NT2/D1 (cell line): ENCODE measurements at regions not wholly inside any gene's neighbourhood (a gene's known extent, or its start where the extent isn't known, plus 50 kb on each side); places are given as distances from the start of the nearest gene placed in this dataset.
A peak's percentile ranks its signal among the peaks of the same experiment; 100 is the strongest.

ENCODE experiments used
- DNase-seq: peaks from one replicate; pipeline ENCODE4 v3.0.0-alpha.2; 2011; ENCODE audit warnings: low read depth, low spot score
- H3K27me3 ChIP-seq: 2 replicates; pipeline ENCODE4 v1.6.0; 2011; ENCODE audit warnings: mild to moderate bottlenecking; ENCODE audit not compliant: insufficient read length, insufficient read depth
- H3K36me3 ChIP-seq: 2 replicates; pipeline ENCODE4 v1.6.1; 2011; ENCODE audit warnings: mild to moderate bottlenecking, low read length, mixed read lengths; ENCODE audit not compliant: insufficient read depth, insufficient read length
- H3K4me1 ChIP-seq: 2 replicates; pipeline ENCODE4 v1.5.1; 2011; ENCODE audit not compliant: insufficient read depth, insufficient read length
- H3K4me3 ChIP-seq: 2 replicates; pipeline ENCODE4 v1.5.1; 2011; ENCODE audit warnings: low read depth; ENCODE audit not compliant: insufficient read length
- H3K9ac ChIP-seq: 2 replicates; pipeline ENCODE4 v1.6.0; 2011; ENCODE audit warnings: low read depth; ENCODE audit not compliant: insufficient read length
- H3K9me3 ChIP-seq: 2 replicates; pipeline ENCODE4 v1.5.1; 2011; ENCODE audit warnings: mild to moderate bottlenecking, low read length; ENCODE audit not compliant: insufficient read depth
- SUZ12 ChIP-seq: IDR thresholded peaks from 2 replicates; pipeline ENCODE4 v1.6.1; 2011; ENCODE audit not compliant: insufficient read length, insufficient read depth; ENCODE audit errors: extremely low read depth
- YY1 ChIP-seq: IDR thresholded peaks from 2 replicates; pipeline ENCODE4 v1.6.1; 2011; ENCODE audit not compliant: insufficient read length, insufficient read depth
- ZNF274 ChIP-seq: IDR thresholded peaks from 2 replicates; pipeline ENCODE4 v1.6.1; 2011; ENCODE audit warnings: mild to moderate bottlenecking, low read depth, low read length

DNA sequence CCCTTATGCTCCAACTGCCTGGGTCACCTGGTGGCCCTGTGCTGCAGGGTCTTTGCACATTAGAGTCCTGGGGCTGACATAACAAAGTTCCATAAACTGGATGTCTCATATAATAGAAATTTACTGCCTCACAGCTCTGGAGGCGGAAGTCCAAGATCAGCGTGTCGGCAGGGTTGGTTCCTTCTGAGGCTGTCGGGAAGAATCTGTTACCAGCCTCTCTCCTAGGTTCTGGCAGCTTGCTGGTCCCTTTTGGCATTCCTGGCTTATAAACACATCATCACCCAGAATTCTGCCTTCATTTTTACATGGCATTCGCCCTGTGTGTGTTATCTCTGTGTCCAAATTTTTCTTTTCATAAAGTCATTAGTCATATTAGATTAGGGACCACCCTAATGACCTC is 170.5 kb downstream of the NDUFA10 start:
- TF ChIP-seq SUZ12: no peak
- no peak for TF ChIP-seq YY1
- no peak for TF ChIP-seq ZNF274
- H3K9ac ChIP-seq: no peak overlapping the region
- no peak overlapping the region for H3K4me3 ChIP-seq
- H3K4me1 ChIP-seq: no peaks in the 10 kb centered on the region
- H3K36me3 ChIP-seq: no peaks in the 10 kb centered on the region
- H3K9me3 ChIP-seq: peaks cover 20% of the 10 kb centered on the region
- no peak for DNase-seq
- H3K27me3 ChIP-seq: no peaks in the 10 kb centered on the region

DNA sequence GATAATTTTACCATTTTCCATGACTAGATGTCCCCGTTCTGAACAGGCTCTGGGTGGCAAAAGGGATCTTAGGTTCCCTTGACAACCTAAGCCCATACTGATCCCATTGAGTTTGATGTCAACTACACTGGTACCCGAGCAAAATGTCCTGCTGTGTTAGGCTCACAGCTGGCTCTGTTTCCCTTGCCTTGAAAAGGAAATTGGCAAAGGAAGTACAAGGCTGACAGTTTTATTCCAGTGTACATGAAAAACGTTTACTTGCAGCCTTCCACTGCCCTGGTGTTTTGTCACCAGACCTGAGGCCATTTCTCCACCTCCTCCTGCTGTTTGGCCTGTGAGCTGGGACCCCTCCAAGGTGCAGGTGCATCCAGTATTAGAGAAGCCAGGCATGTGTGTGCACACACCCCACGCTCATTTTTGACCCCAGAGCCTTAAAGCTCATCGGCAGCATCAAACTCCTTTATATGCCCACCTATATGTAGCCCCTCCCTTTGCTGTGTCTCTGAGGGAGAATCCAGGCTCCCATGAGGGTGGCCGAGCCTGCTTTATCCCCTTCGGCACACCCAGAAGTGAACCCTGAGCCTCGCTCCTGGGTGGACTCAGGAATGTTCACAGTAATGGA is 171.3 kb downstream of the NDUFA10 start:
- no peak for DNase-seq
- Histone ChIP-seq H3K27me3 (no peaks in the 10 kb centered on the region), H3K9me3 (peaks cover 22% of the 10 kb centered on the region), H3K4me3 (no peak overlapping the region), H3K36me3 (no peaks in the 10 kb centered on the region), H3K9ac (no peak overlapping the region), H3K4me1 (no peaks in the 10 kb centered on the region)
- TF ChIP-seq ZNF274 (no peak), YY1 (no peak), SUZ12 (no peak)

DNA sequence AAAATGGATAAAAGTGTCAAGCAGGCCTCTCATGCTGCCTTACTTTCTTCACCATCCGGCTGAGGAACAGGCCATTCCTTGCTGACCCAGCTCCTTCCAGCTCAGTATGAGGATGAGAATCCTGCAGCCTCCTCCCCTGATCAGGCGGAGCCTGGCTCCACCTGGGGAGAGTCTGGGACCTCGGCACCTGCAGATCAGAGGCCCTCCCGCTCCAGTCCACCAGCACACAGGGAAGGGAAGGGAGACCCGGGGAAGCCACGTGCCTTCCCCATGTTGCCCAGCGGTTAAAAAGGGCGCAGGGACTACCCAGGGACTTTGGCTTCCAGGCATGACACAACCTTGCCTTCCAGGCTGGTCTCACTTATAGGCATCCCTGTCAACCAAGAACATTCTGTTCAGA is 172.0 kb downstream of the NDUFA10 start:
- H3K4me1 ChIP-seq: no peaks in the 10 kb centered on the region
- no peak overlapping the region for H3K4me3 ChIP-seq
- no peak for DNase-seq
- no peak overlapping the region for H3K9ac ChIP-seq
- no peak for TF ChIP-seq YY1
- TF ChIP-seq SUZ12: no peak
- TF ChIP-seq ZNF274: no peak
- H3K9me3 ChIP-seq: peaks cover 22% of the 10 kb centered on the region
- no peaks in the 10 kb centered on the region for H3K27me3 ChIP-seq
- H3K36me3 ChIP-seq: no peaks in the 10 kb centered on the region

DNA sequence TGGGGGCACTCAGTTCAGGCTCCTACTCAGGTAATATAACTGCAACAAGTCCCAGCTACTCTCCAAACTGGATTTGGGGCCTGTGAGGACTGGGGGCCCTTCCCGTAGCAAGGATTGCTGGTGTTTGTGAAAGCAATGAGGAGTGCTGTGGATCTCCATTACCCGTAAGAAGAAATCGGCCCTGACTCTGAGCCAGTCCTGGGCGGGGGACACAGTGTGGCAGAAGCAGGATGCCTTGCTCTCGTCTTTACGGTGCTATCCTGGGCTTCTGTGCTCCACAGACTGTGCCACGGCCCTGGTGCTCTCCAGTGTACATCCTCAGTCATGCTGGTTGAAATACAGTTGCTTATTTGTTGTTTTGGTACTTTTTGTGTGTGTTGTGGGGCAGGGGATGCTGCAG is 172.9 kb downstream of the NDUFA10 start:
- no peak overlapping the region for H3K4me3 ChIP-seq
- H3K9ac ChIP-seq: no peak overlapping the region
- no peaks in the 10 kb centered on the region for H3K4me1 ChIP-seq
- H3K27me3 ChIP-seq: no peaks in the 10 kb centered on the region
- peaks cover 22% of the 10 kb centered on the region for H3K9me3 ChIP-seq
- no peak for DNase-seq
- TF ChIP-seq SUZ12 (no peak), YY1 (no peak), ZNF274 (no peak)
- no peaks in the 10 kb centered on the region for H3K36me3 ChIP-seq

DNA sequence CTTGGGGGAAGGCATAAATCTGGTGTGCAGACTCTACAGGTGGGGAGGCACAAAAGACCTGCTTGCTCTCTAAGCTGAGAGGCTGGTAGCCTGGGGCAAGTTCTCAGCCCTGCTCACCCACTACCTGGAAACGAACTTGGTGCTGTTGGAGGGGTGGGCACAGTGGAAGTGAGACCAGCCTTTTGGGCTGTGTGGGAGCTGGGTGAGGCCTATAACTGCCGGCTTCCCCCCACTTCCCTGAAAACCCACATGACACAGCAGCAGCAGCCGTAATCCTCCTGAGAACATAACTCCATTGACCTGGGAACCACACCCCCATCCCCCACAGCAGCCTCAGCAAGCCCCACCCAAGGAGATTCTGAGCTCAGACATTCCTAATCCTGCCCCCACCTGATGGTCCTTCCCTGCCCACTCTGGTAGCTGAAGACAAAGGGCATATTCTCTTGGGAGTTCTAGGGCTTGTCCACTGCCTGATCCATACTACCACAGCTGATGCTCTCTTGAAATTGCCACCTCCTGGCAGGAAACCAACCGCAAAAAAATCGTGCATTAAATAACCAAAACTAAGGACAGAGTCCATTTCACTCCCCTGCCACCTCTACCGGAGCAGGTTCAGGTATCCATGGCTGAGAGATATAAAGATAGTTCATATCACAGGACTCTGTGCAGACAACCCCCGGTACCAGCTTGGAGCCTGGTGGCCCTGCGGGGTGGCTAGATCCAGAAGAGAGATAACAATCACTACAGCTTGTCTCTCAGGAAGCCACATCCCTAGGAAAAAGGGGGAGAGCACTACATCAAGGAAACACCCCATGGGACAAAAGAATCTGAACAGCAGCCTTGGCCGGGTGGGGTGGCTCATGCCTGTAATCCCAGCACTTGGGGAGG is 178.1 kb downstream of the NDUFA10 start:
- Histone ChIP-seq H3K36me3 (no peaks in the 10 kb centered on the region), H3K9me3 (peaks cover 22% of the 10 kb centered on the region), H3K4me3 (no peak overlapping the region), H3K27me3 (no peaks in the 10 kb centered on the region), H3K4me1 (no peaks in the 10 kb centered on the region), H3K9ac (no peak overlapping the region)
- TF ChIP-seq SUZ12: no peak
- no peak for TF ChIP-seq YY1
- TF ChIP-seq ZNF274: no peak
- DNase-seq: peak; percentile 27

DNA sequence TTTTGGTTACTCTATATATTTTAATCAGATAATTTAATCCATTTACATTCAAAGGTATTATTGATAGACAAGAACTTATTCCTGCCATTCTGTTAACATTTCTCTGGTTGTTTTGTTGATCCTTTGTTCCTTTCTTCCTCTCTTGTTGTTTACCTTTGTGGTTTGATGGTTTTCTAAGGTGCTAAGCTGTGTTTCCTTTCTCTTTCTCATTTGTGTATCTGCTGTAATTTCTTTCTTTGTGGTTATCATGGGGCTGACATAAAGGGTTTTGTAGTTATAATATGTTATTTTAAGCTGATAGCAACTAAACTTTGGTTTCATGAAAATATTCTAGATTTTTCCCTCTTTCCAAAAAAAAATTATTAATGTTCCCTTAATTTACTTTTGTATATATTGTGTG is 179.2 kb downstream of the NDUFA10 start:
- H3K36me3 ChIP-seq: no peaks in the 10 kb centered on the region
- no peak for DNase-seq
- no peak for TF ChIP-seq SUZ12
- TF ChIP-seq ZNF274: no peak
- TF ChIP-seq YY1: no peak
- H3K4me1 ChIP-seq: no peaks in the 10 kb centered on the region
- H3K9ac ChIP-seq: no peak overlapping the region
- H3K9me3 ChIP-seq: peaks cover 15% of the 10 kb centered on the region
- no peak overlapping the region for H3K4me3 ChIP-seq
- no peaks in the 10 kb centered on the region for H3K27me3 ChIP-seq

DNA sequence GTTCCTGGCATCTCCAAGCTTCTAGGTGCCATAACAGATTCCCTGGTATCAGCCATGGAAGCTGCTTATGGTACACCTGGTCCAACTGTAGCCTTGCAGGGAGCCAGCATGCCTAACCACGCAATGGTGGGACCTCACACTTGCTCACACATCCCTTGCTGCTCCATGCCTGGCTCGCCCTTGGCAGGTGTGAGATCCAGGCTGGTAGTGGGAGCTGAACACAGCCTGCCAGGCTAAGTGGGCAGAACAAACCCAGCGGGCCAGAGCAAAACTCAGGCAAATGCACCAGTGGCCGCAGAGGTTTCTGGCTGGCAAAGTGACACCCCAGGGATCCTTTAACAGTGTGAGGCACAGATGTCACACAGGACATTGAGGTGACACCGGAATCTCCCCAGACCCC is 185.8 kb downstream of the NDUFA10 start:
- Histone ChIP-seq H3K27me3 (no peaks in the 10 kb centered on the region), H3K4me3 (no peak overlapping the region), H3K4me1 (no peaks in the 10 kb centered on the region), H3K36me3 (no peaks in the 10 kb centered on the region), H3K9me3 (peaks cover 11% of the 10 kb centered on the region), H3K9ac (no peak overlapping the region)
- TF ChIP-seq SUZ12: no peak
- TF ChIP-seq ZNF274: no peak
- no peak for TF ChIP-seq YY1
- no peak for DNase-seq
